Posterior cingulate gyrus (tissue), 11 donors: ENCODE measurements at regions not wholly inside any gene's neighbourhood (a gene's known extent, or its start where the extent isn't known, plus 50 kb on each side); places are given as distances from the start of the nearest gene placed in this dataset.

Experiments
- DNase-seq, 10 donors: peaks; one replicate each; pipeline versions ENCODE4 v3.0.0 to v3.0.0-alpha.2; 2020 to 2021; ENCODE audit warnings: mixed read lengths in 3 of 10
- intact Hi-C: fragments of 100-400 bp; cut with DNase I; formaldehyde crosslinking; loops from one replicate; pipeline ENCODE4 v1.15.1; 2023

DNA sequence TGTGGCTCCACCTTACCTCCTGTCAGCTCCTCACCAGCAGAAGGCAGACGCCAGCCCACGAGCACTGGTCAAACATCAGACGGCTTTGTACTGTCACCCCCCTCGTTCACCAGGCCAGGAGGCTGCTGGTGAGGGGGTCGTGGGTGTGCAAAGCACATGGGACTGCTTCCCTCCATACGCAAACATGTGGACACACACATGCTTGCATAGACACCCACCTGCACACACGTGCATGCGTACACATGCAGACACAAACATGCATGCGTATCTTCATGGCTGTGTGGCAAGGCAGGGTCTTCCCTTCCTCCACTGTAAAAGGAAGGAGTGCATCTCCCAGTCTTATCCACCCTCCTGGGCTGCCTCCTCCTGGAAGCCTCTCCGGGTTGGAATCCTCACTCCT lies 178.5 kb downstream of the OLFM1 start:
- DNase-seq: no peak
- intact Hi-C loops: no loop called here

DNA sequence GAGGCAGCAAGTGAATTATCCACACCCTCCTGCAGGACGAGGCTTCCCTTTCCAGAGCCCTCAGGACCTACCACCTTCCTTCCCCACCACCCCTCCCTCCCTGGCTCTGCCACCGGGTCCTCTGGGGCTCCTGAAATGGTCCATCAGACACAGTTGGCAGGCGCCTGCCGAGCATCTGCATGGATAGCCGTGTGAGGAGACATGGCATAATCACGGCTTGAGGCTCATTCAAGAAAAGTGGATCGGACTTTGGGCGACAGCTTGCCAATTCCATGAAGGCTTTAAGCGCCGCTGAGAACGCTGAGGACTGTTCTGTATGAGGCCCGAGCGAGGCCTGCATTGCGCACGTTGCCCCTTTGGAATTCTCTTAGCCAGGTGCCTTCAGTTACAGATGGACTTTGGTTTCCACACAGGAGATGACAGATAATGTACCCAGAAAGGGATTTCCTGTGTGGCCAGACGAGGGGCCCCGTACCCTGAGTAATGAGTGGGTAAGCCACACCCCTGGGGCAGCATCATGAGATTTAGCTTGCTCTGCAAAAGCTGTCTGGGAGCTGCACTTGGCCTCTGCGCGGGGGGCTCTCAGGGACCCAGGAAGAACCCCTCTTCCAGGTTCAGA lies 179.8 kb downstream of the OLFM1 start:
- DNase-seq: no peak
- intact Hi-C loops: no loop called here

DNA sequence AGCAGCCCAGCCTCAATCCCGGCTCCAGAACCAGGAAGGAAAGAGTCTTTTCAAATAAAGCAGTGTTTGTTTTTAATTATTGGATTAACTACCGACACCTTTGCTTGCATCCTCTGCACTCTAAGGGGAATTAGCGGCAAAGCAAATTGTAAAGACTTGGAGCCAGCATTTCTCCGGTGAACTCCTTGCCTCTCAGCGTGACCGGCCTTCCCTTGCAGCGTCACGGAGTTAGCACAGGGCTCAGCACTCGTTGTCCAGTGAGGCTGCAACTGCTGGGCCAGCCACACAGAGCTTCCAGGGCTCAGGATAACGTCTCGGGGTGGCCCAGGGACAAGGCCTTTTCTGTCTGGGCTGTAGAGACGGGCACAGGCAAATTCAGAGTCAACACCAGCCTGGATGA lies 180.6 kb downstream of the OLFM1 start:
- intact Hi-C loops: no loop called here
- no peak for DNase-seq

DNA sequence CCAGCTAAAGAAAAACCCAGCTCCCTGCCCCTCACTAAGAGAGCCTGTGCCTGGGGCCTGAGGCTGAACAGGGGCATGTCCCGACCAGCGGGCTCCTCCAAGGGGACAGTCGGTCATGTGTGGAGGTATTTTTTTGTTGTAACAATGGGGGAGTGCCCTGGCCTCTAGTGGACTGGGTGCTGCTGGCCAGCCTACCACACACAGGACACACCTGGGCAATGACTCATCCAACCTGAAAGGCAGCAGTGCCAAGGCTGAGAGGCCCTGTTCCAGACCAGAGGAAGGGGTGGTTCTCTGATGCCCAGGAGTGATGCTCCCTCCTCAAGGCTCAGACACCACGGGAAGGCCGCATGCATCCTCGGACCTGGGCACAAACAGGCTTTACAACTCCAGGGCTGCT lies 181.5 kb downstream of the OLFM1 start:
- DNase-seq: no peak
- intact Hi-C loops: no loop called here

DNA sequence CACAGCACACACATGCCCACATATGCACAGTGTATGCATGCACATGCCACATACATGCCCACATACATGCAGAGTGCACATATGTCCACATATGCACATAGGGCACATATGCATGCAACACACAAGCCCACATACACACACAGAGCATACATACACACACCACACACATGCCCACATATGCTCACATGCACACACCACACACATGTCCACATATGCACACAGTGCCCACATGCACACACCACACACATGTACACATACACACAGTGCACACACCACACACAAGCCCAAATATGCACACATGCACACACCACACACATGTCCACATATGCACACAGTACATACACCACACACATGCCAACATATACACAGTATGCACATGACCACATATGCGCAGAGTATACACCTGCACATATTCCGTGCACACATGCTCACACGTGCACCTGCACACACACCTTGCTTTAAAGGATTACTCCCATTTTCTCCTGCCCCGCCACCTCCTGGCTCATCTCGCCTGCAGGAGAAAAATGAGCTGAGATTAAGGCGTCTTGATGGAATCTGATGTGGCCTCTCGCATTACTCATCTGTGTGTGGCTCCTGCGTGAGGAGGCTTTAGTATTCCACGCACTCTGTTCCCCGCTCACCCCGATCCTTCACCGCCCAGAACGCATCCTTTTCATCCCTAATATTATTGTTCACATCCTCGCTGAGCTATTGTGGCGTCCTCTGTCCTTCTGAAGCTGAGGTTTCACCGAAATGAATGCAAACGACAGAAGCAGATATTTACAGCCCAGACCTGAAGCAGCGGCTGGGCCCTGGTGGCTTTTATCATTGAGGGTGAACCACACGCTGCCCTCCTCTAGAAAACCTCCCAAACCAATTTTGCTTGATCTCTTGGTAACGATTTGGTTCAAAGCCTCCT lies 182.7 kb downstream of the OLFM1 start:
- DNase-seq: no peak
- intact Hi-C loops: no loop called here

DNA sequence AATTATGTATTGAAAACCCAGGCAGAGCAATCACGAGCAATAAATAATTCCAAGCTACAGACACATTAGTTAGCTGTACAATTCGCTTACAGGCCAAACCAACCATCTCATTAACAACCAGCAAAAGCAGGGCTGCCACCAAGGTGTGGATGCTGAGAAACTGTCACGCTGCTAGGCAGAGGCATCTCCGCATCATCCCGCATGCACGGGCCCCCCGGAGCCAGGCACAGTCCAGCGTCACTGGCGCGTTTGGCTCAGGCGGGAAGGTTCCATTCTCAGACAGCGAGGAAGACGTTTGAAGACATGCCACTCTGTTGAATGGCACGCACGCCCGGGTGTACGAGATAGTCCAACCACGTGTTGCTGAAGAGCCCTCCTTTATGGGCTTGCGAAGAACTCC lies 184.0 kb downstream of the OLFM1 start:
- DNase-seq: no peak
- intact Hi-C loops: no loop called here

DNA sequence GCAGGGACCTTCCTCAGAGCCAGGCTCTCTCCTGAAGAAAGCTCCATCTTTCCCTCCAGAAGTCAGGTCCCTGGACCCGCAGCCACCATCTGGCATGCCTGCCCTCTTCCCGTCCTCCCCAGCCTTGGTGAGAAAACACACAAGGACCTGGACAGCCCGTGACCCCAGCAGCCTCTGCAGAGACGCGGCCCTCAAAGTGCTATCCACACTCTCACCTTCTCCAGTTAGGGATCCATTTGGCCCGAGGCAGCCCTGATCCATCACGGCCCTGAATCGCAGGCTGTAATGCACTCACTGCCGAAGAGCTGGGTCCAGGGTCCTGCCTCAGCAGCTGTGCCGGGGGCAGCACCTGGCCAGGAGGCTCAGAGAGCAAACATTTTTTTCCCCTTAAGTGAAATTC lies 185.1 kb downstream of the OLFM1 start:
- intact Hi-C loops: no loop called here
- DNase-seq: peak in 1 of 10 donors; percentile 69

DNA sequence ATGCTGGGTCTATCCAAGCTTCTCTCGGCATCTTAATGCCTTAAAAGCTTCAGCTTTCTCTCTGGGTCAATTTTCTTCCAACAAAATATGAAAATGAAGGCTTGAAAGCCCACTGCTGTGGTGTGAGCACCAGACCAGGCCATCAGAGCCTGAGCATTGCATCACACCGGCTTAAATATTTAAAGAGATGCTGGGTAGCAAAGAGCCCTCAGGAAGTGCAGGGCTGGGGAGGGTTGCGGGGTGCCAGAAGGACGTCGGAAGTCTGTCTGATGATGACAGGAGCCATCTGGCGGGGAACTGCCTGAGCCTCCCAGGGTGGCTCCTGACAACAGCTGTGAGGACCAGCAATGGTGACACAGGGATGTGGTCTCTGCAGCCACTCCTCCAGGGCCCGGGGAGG lies 185.5 kb downstream of the OLFM1 start:
- intact Hi-C loops: no loop called here
- DNase-seq: peak in 2 of 10 donors; percentile 23 to 47

DNA sequence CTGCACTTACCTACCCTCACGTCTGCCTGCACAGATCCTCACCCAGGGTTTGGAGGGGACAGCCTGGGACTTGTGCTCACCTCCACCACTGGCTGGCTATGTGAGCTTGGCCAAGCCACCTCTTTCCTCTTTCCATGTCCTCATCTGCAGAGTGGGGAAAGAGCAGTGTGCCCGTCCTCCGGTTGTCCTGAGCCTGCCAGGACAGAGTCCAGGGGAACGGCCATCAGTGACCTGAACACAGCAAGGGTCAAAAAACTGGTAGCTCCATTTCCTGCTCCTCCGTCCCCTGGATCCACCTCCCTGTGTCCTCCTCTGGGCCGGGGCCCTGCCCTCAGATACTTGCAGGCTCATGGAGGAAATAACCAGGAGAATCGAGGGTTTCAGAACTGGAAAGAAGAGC lies 187.7 kb downstream of the OLFM1 start:
- intact Hi-C loops: no loop called here
- DNase-seq: peak in 1 of 10 donors; percentile 41

DNA sequence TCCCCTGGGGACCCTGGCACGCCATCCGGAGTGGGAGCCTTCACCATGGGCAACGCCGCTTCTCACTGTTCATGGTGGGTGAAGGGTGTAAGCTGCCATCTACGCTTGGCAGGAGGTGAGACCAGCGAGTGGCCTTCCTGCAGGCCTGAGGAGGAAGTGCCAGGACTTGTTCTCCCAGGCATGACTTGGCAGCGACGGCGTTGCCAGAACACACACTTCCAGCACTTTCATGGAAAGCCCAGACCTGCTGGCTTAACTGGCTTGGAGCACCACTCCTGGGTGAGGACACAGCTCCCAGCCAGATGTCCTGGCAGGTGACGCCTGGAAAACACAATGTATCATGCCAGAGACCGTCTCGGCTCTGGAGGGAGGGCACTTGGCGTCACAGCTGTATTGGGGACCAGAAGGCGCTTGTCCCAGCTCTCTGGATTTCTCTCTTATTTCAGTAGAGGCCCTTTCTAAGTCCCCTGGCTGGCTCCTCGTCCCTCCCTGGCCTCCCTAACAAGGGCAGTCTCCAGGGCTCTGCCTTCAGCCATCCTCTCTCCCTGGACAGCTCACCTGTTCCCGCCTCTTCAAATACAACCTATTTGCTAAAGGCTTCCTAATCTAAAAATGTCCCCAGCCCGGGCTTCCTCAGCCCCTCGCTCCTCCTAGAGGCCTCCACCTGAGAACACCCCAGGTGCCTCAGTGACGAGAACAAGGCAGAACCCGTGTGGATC lies 188.3 kb downstream of the OLFM1 start:
- intact Hi-C loops: no loop called here
- DNase-seq: peak in 7 of 10 donors; percentile 31 to 87 (median 59)

DNA sequence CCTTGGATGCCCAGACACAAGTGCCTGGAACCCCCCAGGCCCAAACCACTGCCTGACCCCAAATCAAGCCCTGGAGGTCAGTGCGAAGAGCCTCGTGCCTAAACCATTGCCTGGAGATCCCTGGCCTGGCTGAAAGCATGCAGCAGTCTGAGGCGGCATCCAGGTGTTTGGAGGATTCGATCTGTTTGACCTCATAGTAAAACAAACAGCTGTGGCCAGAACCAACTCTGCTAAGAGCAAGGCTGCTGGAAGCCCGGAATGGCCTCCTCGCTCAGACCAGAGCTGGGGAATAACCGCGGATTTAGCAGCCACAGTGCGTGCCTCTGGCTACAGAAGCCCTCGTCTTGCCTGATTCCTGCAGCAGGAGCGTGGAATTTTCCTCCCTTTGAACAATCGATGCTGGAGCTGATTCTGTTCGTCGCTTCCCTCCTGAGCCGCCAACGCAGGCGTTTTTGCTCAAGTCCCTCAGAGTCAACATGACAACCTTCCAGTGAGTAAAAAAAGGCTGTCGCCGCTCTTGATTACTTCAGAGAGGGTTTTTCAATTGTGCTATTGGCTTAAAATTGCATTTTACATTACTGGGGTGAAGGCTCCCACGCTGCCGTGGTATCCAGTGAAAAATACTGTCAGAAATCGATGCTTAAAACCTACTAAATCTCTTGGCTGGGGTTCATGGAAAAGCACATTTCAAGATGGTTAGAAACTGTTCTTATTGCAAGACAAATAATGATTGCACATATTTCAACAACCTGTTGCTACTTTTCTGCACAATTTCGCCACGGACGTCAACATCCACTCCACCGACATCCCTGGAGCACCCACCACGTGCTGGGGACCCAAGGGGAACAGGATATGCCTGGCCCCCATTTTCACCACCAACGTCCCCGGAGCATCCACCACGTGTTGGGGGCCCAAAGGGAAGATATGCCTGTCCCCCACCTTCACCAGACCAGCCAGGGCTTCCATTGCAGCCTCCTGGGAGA lies 190.0 kb downstream of the OLFM1 start:
- peak in 7 of 10 donors; percentile 47 to 93 (median 69) for DNase-seq
- intact Hi-C loops: no loop called here

DNA sequence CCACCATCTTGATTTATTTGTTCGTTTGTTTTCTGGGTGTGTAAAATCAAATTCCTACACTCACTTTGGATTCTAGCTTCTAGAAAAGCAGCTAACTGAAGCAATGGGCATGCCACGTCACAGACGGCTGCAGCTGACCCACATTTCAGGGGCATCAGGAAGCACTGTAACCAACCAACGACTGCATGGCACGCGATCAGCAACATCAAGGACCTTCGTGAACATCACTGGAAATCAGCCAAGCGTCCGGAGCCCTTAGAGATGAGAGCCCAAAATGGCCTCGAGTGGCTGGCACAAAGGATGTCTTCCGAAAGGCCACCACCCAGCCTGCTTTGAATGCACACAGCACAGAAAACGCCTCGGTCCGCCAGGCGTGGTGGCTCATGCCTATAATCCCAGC lies 191.1 kb downstream of the OLFM1 start:
- peak in 1 of 10 donors; percentile 29 for DNase-seq

DNA sequence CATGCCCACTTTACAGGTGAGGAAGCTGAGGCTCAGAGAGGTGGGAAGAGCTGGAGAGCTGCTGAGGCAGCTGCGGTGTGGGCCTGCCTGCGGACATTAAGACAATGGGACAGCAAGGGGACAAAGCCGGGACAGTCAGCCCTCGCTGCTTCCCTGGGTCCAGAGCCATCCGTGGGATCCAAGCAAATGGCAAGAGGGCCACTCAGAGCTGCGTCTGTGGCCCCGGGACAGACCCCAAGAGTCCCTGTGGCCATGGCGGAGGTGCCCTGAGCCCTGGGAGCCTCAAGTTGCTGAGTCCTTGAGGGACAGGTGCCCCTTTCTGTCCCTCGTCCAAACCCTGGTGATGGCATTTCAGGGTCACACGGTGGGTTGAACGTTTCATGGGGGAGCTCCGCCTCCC lies 191.9 kb downstream of the OLFM1 start:
- intact Hi-C loops: no loop called here
- DNase-seq: peak in 1 of 10 donors; percentile 70

More for the DNA sequence above, 191.1 kb downstream of the OLFM1 start:
- intact Hi-C loops: no loop called here

DNA sequence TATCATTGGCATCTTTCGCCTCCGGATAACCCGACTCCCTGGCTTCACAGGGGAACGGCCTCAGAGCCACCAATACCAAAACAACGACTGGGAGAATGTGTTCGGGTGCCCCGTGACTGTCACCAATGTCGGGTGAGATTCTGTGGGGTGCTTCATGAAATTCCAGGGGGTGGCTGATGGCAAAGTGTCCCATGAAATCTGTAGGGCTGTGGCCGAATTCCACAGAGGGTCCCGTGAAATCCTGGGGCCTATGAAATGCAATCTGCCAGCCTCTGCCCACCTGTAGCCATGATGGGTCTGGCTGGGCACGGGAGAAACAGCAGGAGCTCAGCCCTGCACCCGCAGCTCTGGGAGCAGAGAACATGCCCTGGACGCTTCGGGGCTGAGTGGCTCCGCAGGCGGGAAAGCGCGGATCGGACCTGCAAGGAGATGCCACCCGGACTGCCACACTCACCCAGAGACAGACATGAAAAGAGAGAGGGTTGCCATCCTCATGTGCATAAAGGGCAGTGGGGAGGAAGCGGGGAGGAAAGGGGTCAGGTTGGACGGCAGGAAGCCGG lies 192.4 kb downstream of the OLFM1 start:
- peak in 2 of 10 donors; percentile 60 to 61 for DNase-seq

DNA sequence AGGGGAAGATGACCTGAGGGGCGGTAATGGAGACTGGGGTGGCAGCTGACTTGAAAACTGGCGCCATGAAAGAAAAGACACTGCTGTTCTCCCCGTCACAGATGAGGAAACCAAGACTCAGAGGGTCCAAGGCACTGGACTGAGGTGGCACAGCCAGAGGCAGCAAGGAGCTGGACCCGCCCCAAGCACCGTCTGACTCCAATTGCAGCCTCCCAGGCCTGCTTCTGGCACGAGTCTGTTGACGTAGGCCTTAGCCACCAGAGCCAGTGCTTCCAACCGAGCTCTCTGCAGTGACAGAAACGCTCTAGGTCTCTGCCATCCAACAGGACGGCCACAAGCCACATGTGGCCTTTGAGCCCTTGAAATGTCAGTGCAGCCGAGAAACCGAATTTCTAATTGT lies 193.2 kb downstream of the OLFM1 start:
- intact Hi-C loops: no loop called here
- peak in 2 of 10 donors; percentile 40 to 63 for DNase-seq

More for the DNA sequence above, 192.4 kb downstream of the OLFM1 start:
- intact Hi-C loops: no loop called here

DNA sequence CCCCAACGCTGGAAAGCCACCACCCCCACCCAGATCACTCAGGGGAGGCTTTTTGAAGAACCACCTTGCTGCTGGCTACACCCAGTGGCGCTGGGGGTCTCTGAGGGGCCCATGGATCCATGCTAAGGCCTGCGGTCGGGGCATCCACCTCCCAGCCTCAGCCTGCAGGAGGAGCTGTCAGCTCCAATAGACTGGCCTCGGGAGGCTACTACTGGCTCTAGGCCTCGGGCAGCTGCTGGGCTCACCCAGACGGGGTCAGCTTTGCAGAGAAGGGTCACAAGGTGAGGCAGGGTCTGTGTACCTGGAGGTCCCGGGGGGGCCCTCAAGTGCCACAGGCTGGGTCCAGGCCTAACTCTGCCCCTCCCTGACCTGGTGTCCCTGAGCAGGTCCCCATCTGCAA lies 193.7 kb downstream of the OLFM1 start:
- peak in 2 of 10 donors; percentile 58 to 61 for DNase-seq

DNA sequence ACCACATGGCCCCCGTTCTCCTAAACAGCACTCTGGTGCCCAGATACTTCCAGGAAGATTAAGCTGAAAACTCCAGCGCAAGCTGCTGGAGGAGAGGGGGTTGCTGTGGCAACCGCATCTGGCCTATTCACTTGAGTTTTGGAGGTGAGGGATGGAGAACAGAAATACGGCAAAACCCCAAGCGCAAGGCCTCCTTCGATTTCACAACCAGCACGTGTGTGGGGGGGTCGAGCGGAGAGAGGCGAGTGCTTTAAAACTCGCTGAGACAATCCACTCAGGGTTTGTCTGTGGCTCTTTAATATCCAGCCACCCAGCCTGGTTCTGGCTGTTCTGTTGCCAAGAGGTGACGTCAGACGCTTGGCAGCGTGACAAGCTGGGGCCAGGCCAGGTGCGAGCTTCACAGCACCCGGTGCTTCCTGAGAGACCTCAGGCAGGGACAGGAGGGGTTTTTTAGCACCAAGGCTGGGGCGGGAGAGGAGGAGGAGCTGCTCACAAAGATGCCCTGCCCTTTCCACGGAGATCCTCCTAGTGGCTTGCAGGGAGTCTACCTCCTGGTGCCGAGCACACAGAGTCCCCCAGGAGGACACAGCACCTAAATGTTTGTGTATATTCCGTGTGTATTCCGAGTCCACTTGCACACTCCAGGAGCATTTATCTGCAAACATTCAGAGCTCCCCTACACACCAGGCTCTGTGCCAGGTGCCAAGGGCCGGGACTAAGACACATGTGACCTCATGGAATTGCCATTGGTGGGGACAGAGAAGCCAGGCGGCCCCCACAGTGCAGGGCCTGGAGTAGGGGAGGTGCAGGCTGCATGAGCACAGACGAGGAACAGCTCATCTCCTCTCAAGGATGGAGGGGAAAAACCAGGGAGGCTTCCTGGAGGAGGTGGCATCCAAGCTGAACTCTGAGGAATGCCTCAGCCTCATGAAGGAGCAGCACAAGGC lies 194.6 kb downstream of the OLFM1 start:
- DNase-seq: peak; percentile 58 to 96 (median 74)
- intact Hi-C loops: no loop called here

More for the DNA sequence above, 193.7 kb downstream of the OLFM1 start:
- intact Hi-C loops: no loop called here

DNA sequence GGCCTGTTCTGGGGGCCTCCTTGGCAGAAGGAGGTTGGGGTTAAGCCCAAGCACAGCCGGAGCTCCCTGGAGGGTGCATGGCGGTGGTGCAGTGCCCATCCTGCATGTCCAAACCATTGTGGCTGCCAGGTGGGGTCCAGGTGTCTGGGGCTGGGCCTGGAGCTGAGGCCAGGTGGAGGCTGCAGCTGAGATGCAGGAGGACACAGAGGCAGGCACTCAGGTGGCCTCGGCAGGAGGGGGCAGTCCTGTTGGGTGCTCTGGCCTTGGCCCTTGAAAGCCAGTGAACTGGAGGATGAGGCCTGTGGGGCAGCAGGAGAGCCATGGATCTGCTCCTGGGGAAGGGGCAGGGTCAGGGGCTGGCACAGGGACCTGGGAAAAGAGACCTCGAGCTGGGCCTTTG lies 195.3 kb downstream of the OLFM1 start:
- intact Hi-C loops: no loop called here
- peak in 2 of 10 donors; percentile 56 to 79 for DNase-seq
